ENCODE measurements at regions not wholly inside any gene's neighbourhood (a gene's known extent, or its start where the extent isn't known, plus 50 kb on each side); places are given as distances from the start of the nearest gene placed in this dataset.

- Histone ChIP-seq H3K9me3 (ENCODE audit: insufficient read depth, low read length) (no peaks in the 10 kb centered on the region), H3K4me2 (ENCODE audit: low read length) (no peak overlapping the region), H3K27me3 (ENCODE audit: low read depth, low read length) (no peaks in the 10 kb centered on the region), H3K4me1 (ENCODE audit: low read length) (no peaks in the 10 kb centered on the region), H3K27ac (ENCODE audit: low read length) (no peak overlapping the region), H3K9ac (ENCODE audit: low read length) (no peak overlapping the region), H2AFZ (ENCODE audit: low read depth, low read length) (no peak overlapping the region), H3K4me3 (ENCODE audit: low read length) (no peak overlapping the region), H3K79me2 (ENCODE audit: low read length) (no peaks in the 10 kb centered on the region), H3K36me3 (replicated peaks; ENCODE audit: low read depth, low read length) (no peaks in the 10 kb centered on the region), H4K20me1 (ENCODE audit: insufficient read depth, low read length) (no peaks in the 10 kb centered on the region)
- TF ChIP-seq, protein P1, sequence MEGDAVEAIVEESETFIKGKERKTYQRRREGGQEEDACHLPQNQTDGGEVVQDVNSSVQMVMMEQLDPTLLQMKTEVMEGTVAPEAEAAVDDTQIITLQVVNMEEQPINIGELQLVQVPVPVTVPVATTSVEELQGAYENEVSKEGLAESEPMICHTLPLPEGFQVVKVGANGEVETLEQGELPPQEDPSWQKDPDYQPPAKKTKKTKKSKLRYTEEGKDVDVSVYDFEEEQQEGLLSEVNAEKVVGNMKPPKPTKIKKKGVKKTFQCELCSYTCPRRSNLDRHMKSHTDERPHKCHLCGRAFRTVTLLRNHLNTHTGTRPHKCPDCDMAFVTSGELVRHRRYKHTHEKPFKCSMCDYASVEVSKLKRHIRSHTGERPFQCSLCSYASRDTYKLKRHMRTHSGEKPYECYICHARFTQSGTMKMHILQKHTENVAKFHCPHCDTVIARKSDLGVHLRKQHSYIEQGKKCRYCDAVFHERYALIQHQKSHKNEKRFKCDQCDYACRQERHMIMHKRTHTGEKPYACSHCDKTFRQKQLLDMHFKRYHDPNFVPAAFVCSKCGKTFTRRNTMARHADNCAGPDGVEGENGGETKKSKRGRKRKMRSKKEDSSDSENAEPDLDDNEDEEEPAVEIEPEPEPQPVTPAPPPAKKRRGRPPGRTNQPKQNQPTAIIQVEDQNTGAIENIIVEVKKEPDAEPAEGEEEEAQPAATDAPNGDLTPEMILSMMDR (IDR thresholded peaks at IDR 0.05; ENCODE audit: low read depth, low read length): no peak
- no peak for TF ChIP-seq EZH2phosphoT487 (IDR thresholded peaks at IDR 0.05; ENCODE audit: low read depth)
Observed at GRCh38 chr15:95324656-95325055, 1005.8 kb upstream of the NR2F2 start.

DNA sequence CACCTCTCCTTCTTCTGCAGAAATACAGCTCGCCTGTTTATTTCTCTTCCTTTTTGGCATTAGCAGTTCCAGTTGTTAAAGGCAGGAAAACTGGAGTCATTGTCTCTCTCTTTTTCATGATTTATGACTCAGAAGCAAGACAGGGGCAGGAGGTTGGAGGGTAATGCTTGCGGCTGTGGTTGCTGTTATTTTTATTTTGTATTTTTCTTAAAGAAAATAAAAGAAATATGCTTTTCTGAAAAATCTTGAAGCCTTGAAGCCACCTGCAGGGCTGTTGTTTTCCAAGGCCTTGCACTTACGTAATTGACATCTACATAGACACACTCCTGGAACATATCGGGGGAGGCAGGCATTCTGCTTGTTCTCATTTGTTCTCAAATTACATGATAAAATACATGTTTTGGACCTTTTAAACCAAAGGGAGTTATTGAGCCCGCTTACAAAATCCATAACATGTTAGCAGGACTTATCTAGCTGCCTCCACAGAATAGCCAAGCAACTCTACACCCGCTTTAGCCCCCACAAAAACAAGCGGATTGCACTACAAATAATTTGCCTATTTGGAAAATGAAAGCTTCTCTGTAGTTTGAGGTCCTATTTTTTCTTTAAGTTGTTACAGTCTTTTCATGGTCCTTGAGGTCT is 1004.6 kb upstream of the NR2F2 start:
- H3K4me2 ChIP-seq (ENCODE audit: low read length): no peak overlapping the region
- TF ChIP-seq EZH2phosphoT487 (IDR thresholded peaks at IDR 0.05; ENCODE audit: low read depth): no peak
- TF ChIP-seq, protein P1 (IDR thresholded peaks at IDR 0.05; ENCODE audit: low read depth, low read length): no peak
- no peaks in the 10 kb centered on the region for H3K4me1 ChIP-seq (ENCODE audit: low read length)
- H3K27ac ChIP-seq (ENCODE audit: low read length): no peak overlapping the region
- no peaks in the 10 kb centered on the region for H3K36me3 ChIP-seq (replicated peaks; ENCODE audit: low read depth, low read length)
- H3K27me3 ChIP-seq (ENCODE audit: low read depth, low read length): no peaks in the 10 kb centered on the region
- H3K4me3 ChIP-seq (ENCODE audit: low read length): no peak overlapping the region
- no peaks in the 10 kb centered on the region for H4K20me1 ChIP-seq (ENCODE audit: insufficient read depth, low read length)
- H2AFZ ChIP-seq (ENCODE audit: low read depth, low read length): no peak overlapping the region
- no peaks in the 10 kb centered on the region for H3K79me2 ChIP-seq (ENCODE audit: low read length)
- no peak overlapping the region for H3K9ac ChIP-seq (ENCODE audit: low read length)
- no peaks in the 10 kb centered on the region for H3K9me3 ChIP-seq (ENCODE audit: insufficient read depth, low read length)

DNA sequence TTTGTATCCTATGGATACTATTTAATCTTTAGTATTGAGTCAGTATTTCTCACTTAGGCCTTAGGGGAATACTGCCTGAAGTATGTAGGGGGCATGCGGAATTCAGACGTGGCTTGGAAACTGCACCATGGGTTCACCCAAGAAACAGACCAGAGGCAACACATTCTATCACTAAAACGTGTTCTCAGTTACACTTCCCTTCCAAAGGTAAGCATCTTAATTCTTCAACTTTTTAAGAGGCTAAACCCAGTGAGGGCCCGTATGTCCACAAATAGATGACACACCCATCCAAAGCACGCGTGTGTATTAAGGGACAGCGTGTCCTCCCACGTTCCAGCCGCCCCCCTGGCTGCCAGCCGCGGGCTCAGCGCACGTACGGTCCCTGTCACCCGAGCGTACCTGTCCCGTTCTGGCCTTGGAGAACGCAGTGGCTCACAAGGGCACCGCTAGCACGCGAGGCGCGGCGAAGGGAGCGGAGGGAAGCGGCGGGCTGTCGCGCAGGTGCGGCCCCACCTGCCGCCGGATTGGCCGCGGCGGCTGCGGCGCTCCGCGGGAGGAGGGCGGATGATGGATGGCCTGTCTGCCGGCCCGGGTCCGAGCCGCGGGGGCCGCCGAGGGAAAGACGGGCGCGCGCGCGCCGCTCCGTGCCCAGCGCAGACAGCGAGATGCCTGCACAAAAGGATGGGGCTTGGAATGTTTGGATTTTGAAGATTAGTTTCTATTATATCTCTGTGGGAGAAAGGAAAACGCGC is 1003.9 kb upstream of the NR2F2 start:
- Histone ChIP-seq H3K27me3 (ENCODE audit: low read depth, low read length) (no peaks in the 10 kb centered on the region), H3K9me3 (ENCODE audit: insufficient read depth, low read length) (no peaks in the 10 kb centered on the region), H4K20me1 (ENCODE audit: insufficient read depth, low read length) (no peaks in the 10 kb centered on the region), H3K4me2 (ENCODE audit: low read length) (no peak overlapping the region), H3K36me3 (replicated peaks; ENCODE audit: low read depth, low read length) (no peaks in the 10 kb centered on the region), H3K4me3 (ENCODE audit: low read length) (no peak overlapping the region), H3K9ac (ENCODE audit: low read length) (no peak overlapping the region), H3K27ac (ENCODE audit: low read length) (no peak overlapping the region), H2AFZ (ENCODE audit: low read depth, low read length) (no peak overlapping the region), H3K79me2 (ENCODE audit: low read length) (no peaks in the 10 kb centered on the region), H3K4me1 (ENCODE audit: low read length) (no peaks in the 10 kb centered on the region)
- TF ChIP-seq EZH2phosphoT487 (IDR thresholded peaks at IDR 0.05; ENCODE audit: low read depth): no peak
- TF ChIP-seq, protein P1 (IDR thresholded peaks at IDR 0.05; ENCODE audit: low read depth, low read length): no peak

DNA sequence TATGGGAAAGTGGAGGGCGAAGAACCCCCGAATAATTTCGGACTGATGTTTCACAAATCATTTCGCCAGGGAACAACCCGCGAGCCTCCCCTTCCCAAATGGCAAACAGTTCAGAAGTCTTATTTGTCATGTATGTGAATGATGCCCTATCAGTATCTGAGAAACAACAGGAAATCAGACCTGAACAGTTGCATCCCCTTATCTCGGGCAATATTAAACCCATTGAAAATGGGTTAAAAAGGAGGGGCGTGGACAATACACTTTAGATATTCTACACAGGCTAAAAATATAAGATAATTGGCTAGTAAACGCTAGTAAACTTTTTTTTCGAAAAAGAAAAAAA is 1003.3 kb upstream of the NR2F2 start:
- Histone ChIP-seq H3K36me3 (replicated peaks; ENCODE audit: low read depth, low read length) (no peaks in the 10 kb centered on the region), H3K9ac (ENCODE audit: low read length) (no peak overlapping the region), H3K4me3 (ENCODE audit: low read length) (no peak overlapping the region), H3K4me2 (ENCODE audit: low read length) (no peak overlapping the region), H3K27ac (ENCODE audit: low read length) (no peak overlapping the region), H3K4me1 (ENCODE audit: low read length) (no peaks in the 10 kb centered on the region), H4K20me1 (ENCODE audit: insufficient read depth, low read length) (no peaks in the 10 kb centered on the region), H3K27me3 (ENCODE audit: low read depth, low read length) (no peaks in the 10 kb centered on the region), H3K9me3 (ENCODE audit: insufficient read depth, low read length) (no peaks in the 10 kb centered on the region), H3K79me2 (ENCODE audit: low read length) (no peaks in the 10 kb centered on the region), H2AFZ (ENCODE audit: low read depth, low read length) (no peak overlapping the region)
- TF ChIP-seq, protein P1 (IDR thresholded peaks at IDR 0.05; ENCODE audit: low read depth, low read length): no peak
- TF ChIP-seq EZH2phosphoT487 (IDR thresholded peaks at IDR 0.05; ENCODE audit: low read depth): no peak

Measured in OCI-LY3 (cell line).